Right lobe of liver (tissue), 4 donors: ENCODE measurements at regions not wholly inside any gene's neighbourhood (a gene's known extent, or its start where the extent isn't known, plus 50 kb on each side); places are given as distances from the start of the nearest gene placed in this dataset.

Experiments
- POLR2A ChIP-seq: fragments of 450-650 bp; IDR thresholded peaks from one replicate; pipeline ENCODE4 v1.6.1; 2017; ENCODE audit warnings: antibody characterized with exemption, mild to moderate bottlenecking
- TF ChIP-seq, protein P1 (sequence below), 4 donors: fragments of 200-600 bp in 3 of 4; fragments of 450-650 bp in 1 of 4; IDR thresholded peaks; one replicate each; pipeline versions ENCODE4 v1.5.1 to v1.8.0; 2016 to 2022; ENCODE audit warnings: antibody characterized with exemption in 4 of 4, mild to moderate bottlenecking in 2 of 4
- donor health status: DM: no; HTN: no; CAD: no.
- donor health status: DM: no; HTN: no; CAD: no.
- donor health status: DM: no; HTN: yes; CAD: no.

DNA sequence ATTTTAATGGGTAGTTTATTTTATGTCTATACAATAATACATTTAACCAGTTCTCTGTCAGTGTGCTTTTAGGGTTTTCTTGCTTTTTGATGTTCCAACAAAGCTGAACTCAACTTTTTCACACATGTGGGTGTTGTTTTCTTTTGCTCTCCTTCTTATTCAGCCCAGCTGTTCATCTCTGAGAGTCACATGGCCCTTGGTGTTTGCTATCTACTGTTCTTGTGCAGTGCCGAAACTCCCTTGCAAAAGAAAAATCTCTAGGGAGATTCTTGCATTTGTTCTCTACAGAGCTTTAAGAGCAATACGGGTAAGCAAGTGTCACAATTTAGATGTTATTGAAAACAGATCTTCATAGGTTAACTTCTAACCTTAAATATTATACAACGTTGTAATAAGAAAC is 281.1 kb upstream of the CXADR start:
- TF ChIP-seq, protein P1, sequence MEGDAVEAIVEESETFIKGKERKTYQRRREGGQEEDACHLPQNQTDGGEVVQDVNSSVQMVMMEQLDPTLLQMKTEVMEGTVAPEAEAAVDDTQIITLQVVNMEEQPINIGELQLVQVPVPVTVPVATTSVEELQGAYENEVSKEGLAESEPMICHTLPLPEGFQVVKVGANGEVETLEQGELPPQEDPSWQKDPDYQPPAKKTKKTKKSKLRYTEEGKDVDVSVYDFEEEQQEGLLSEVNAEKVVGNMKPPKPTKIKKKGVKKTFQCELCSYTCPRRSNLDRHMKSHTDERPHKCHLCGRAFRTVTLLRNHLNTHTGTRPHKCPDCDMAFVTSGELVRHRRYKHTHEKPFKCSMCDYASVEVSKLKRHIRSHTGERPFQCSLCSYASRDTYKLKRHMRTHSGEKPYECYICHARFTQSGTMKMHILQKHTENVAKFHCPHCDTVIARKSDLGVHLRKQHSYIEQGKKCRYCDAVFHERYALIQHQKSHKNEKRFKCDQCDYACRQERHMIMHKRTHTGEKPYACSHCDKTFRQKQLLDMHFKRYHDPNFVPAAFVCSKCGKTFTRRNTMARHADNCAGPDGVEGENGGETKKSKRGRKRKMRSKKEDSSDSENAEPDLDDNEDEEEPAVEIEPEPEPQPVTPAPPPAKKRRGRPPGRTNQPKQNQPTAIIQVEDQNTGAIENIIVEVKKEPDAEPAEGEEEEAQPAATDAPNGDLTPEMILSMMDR (IDR thresholded peaks at IDR 0.05) = no peak
- TF ChIP-seq POLR2A = no peak
